PC-3 (cell line): ENCODE measurements at regions not wholly inside any gene's neighbourhood (a gene's known extent, or its start where the extent isn't known, plus 50 kb on each side); places are given as distances from the start of the nearest gene placed in this dataset.

Experiments used
- EZH2 ChIP-seq: fragments of 300-600 bp; sonication (generic); IDR thresholded peaks from one replicate; pipeline ENCODE4 v1.6.1; 2017; ENCODE audit warnings: antibody characterized with exemption, mild to moderate bottlenecking, low read length; ENCODE audit not compliant: unreplicated experiment
- EZH2phosphoT487 ChIP-seq: fragments of 300-600 bp; sonication (generic); IDR thresholded peaks from 2 replicates; pipeline ENCODE4 v1.6.1; 2018; ENCODE audit warnings: mild to moderate bottlenecking, antibody characterized with exemption, low read length, borderline replicate concordance
- TF ChIP-seq, protein P1 (sequence below): fragments of 300-600 bp; sonication (generic); conservative IDR thresholded peaks from 2 replicates; pipeline ENCODE4 v1.5.1; 2017; ENCODE audit warnings: antibody characterized with exemption, low read depth, mild to moderate bottlenecking, low read length

DNA sequence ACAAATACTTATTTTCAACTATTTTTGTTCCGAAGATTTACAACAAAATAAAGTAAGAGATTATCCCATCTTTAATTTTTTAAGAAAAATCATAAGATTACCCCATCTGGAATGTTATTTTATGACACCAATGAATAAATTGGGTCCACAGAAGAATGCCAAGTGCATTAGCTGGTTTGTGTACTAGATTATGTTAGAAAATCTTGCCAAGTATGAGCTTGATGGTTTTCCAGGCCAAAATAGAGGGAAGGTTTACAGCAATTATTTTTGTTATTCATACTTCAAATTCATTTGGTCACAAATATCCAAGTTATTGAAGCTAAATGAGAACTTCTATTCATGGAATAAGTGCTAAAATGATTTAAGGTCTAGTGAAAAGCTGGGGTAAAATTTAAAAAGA lies 109.4 kb upstream of the DMRTA1 start:
- TF ChIP-seq, protein P1, sequence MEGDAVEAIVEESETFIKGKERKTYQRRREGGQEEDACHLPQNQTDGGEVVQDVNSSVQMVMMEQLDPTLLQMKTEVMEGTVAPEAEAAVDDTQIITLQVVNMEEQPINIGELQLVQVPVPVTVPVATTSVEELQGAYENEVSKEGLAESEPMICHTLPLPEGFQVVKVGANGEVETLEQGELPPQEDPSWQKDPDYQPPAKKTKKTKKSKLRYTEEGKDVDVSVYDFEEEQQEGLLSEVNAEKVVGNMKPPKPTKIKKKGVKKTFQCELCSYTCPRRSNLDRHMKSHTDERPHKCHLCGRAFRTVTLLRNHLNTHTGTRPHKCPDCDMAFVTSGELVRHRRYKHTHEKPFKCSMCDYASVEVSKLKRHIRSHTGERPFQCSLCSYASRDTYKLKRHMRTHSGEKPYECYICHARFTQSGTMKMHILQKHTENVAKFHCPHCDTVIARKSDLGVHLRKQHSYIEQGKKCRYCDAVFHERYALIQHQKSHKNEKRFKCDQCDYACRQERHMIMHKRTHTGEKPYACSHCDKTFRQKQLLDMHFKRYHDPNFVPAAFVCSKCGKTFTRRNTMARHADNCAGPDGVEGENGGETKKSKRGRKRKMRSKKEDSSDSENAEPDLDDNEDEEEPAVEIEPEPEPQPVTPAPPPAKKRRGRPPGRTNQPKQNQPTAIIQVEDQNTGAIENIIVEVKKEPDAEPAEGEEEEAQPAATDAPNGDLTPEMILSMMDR, result no peak
- TF ChIP-seq EZH2phosphoT487 (no peak), EZH2 (no peak)
